GM12878 (cell line): ENCODE measurements at regions not wholly inside any gene's neighbourhood (a gene's known extent, or its start where the extent isn't known, plus 50 kb on each side); places are given as distances from the start of the nearest gene placed in this dataset.

Experiments
- ATAC-seq: fragments of 200-7000 bp; cut with Tn5 transposase; 3 replicates; pipeline ENCODE4 v1.9.1; 2020; ENCODE audit warnings: mild to moderate bottlenecking, moderate library complexity
- BruUV-seq: library from RNA; stranded (reverse); fragments of 400-500 nt; replicated peaks from 2 replicates; lab custom pipeline; 2021; lab: Mats Ljungman, UMichigan
- CTCF ChIA-PET: fragments of 300-600 bp; sonication (Branson Sonifier 250); formaldehyde crosslinking; extraction: SDS; loops from one replicate; lab custom pipeline; 2021; ENCODE audit warnings: inconsistent platforms; lab: Yijun Ruan, JAX
- POLR2A ChIA-PET: fragments of 350-600 bp; formaldehyde crosslinking; extraction: SDS; loops from one replicate; lab custom pipeline; 2021; ENCODE audit warnings: inconsistent platforms; lab: Charles Lee
- RAD21 ChIA-PET: fragments of 300-600 bp; sonication (Branson Sonifier 250); formaldehyde crosslinking; loops from one replicate; lab custom pipeline; 2023; ENCODE audit warnings: antibody characterized with exemption; ENCODE audit not compliant: unreplicated experiment; lab: Charles Lee
- SMC1A ChIA-PET: fragments of 300-600 bp; sonication (Branson Sonifier 250); formaldehyde crosslinking; loops from one replicate; lab custom pipeline; 2023; ENCODE audit not compliant: unreplicated experiment, uncharacterized antibody; lab: Charles Lee
- DNase-seq: peaks from one replicate; pipeline ENCODE4 v3.0.0-alpha.2; 2011; ENCODE audit warnings: low read depth, low spot score
- FAIRE-seq: peaks from 3 replicates; lab custom pipeline; 2011; peaks lifted over from hg19 to GRCh38; lab: Jason Lieb, UNC
- H2AFZ ChIP-seq: 2 replicates; pipeline ENCODE4 v1.6.0; 2011; ENCODE audit warnings: low read depth, low read length, control low read depth; ENCODE audit not compliant: control insufficient read depth
- H3K27ac ChIP-seq: 2 replicates; pipeline ENCODE4 v1.5.1; 2011; ENCODE audit warnings: control low read depth; ENCODE audit not compliant: control insufficient read depth, insufficient read depth
- H3K27me3 ChIP-seq, 2 experiments: replicated peaks in 1 of 2; 2 replicates each; pipeline versions ENCODE4 v1.6.0 to v1.6.1; 2011; ENCODE audit warnings: low read length in 1 of 2; ENCODE audit not compliant: control insufficient read depth in 2 of 2, insufficient read depth in 2 of 2
- H3K36me3 ChIP-seq, 2 experiments: 2 replicates each; pipeline ENCODE4 v1.5.1; 2011; ENCODE audit warnings: low read length in 1 of 2; ENCODE audit not compliant: control insufficient read depth in 2 of 2, insufficient read depth in 2 of 2
- H3K4me1 ChIP-seq: 2 replicates; pipeline ENCODE4 v1.6.1; 2011; ENCODE audit warnings: mild to moderate bottlenecking, low read length, moderate library complexity, mixed read lengths; ENCODE audit not compliant: control insufficient read depth, insufficient read depth
- H3K4me2 ChIP-seq: 2 replicates; pipeline ENCODE4 v1.6.0; 2011; ENCODE audit warnings: control low read depth; ENCODE audit not compliant: control insufficient read depth, insufficient read depth
- H3K4me3 ChIP-seq: fragments of 200-600 bp; sonication (generic); 2 replicates; pipeline ENCODE4 v1.5.1; 2016
- H3K79me2 ChIP-seq: 2 replicates; pipeline ENCODE4 v1.6.0; 2011; ENCODE audit warnings: low read length; ENCODE audit not compliant: control insufficient read depth, insufficient read depth
- H3K9ac ChIP-seq: 2 replicates; pipeline ENCODE4 v1.8.0; 2011; ENCODE audit warnings: low read length, control low read depth, mixed read lengths; ENCODE audit not compliant: control insufficient read depth, insufficient read depth
- H3K9me3 ChIP-seq: replicated peaks from 3 replicates; pipeline ENCODE4 v1.5.1; 2011; ENCODE audit warnings: mild to moderate bottlenecking, low read length; ENCODE audit not compliant: control insufficient read depth, insufficient read depth
- H4K20me1 ChIP-seq: 2 replicates; pipeline ENCODE4 v1.6.0; 2011; ENCODE audit not compliant: control insufficient read depth, insufficient read depth
- BACH1 ChIP-seq: fragments of 450-650 bp; IDR thresholded peaks from 2 replicates; pipeline ENCODE4 v1.6.1; 2017; ENCODE audit warnings: mild to moderate bottlenecking, borderline replicate concordance
- MYC ChIP-seq: IDR thresholded peaks from 2 replicates; pipeline ENCODE4 v1.6.1; 2011; ENCODE audit warnings: mild to moderate bottlenecking, low read length, moderate library complexity, inconsistent platforms; ENCODE audit not compliant: insufficient read depth, insufficient replicate concordance, insufficient read length, severe bottlenecking
- NBN ChIP-seq: fragments of 450-650 bp; IDR thresholded peaks from 2 replicates; pipeline ENCODE4 v1.6.1; 2016
- NFYB ChIP-seq: IDR thresholded peaks from 2 replicates; pipeline ENCODE4 v1.6.1; 2011; ENCODE audit warnings: low read depth, mild to moderate bottlenecking, low read length, improper control_type of control experiment, moderate library complexity; ENCODE audit not compliant: insufficient read depth
- PAX5 ChIP-seq: IDR thresholded peaks from 2 replicates; pipeline ENCODE4 v1.6.1; 2011; ENCODE audit warnings: low read depth, low read length, borderline replicate concordance
- RAD21 ChIP-seq: IDR thresholded peaks from 2 replicates; pipeline ENCODE4 v1.6.1; 2011; ENCODE audit warnings: mild to moderate bottlenecking, low read depth, low read length, moderate library complexity; ENCODE audit not compliant: insufficient read depth
- SIN3A ChIP-seq: IDR thresholded peaks from 2 replicates; pipeline ENCODE4 v1.6.1; 2012; ENCODE audit warnings: low read depth, low read length, improper control_type of control experiment
- WRNIP1 ChIP-seq: IDR thresholded peaks from 2 replicates; pipeline ENCODE4 v1.6.1; 2011; ENCODE audit warnings: low read depth, low read length, improper control_type of control experiment, borderline replicate concordance
- ZNF24 ChIP-seq: fragments of 450-650 bp; IDR thresholded peaks from 2 replicates; pipeline ENCODE4 v1.6.1; 2017; ENCODE audit warnings: antibody characterized with exemption, mild to moderate bottlenecking
- ZSCAN29 ChIP-seq: fragments of 450-650 bp; IDR thresholded peaks from 2 replicates; pipeline ENCODE4 v1.6.1; 2017; ENCODE audit warnings: mild to moderate bottlenecking, moderate library complexity
- WGBS: methylation state at CpG from one replicate; pipeline ENCODE4 v1.1.6; 2016; ENCODE audit warnings: low lambda C conversion rate; ENCODE audit not compliant: insufficient replicate concordance, insufficient coverage; ENCODE audit errors: missing lambda C conversion rate; 5-methylcytosine and 5-hydroxymethylcytosine counted together
- in situ Hi-C: fragments of 300-500 bp; cut with MboI; formaldehyde crosslinking; loops from 9 replicates; pipeline ENCODE4 v1.14.3; 2018; ENCODE audit warnings: mixed read lengths
- intact Hi-C: fragments of 100-400 bp; cut with micrococcal nuclease; formaldehyde crosslinking; loops from one replicate; pipeline ENCODE4 v1.14.2; 2022; ENCODE audit not compliant: unreplicated experiment
- TF ChIP-seq, protein P1 (sequence below): fragments of 150-350 bp; IDR thresholded peaks from 2 replicates; pipeline ENCODE4 v1.6.1; 2014; ENCODE audit warnings: mild to moderate bottlenecking, low read depth, low read length
- TF ChIP-seq, protein P2 (sequence below): IDR thresholded peaks from 2 replicates; pipeline ENCODE4 v1.6.1; 2011; ENCODE audit warnings: borderline replicate concordance, low read depth, mild to moderate bottlenecking, moderate library complexity, mixed read lengths, low read length; ENCODE audit not compliant: insufficient read depth; ENCODE audit errors: extremely low read length

DNA sequence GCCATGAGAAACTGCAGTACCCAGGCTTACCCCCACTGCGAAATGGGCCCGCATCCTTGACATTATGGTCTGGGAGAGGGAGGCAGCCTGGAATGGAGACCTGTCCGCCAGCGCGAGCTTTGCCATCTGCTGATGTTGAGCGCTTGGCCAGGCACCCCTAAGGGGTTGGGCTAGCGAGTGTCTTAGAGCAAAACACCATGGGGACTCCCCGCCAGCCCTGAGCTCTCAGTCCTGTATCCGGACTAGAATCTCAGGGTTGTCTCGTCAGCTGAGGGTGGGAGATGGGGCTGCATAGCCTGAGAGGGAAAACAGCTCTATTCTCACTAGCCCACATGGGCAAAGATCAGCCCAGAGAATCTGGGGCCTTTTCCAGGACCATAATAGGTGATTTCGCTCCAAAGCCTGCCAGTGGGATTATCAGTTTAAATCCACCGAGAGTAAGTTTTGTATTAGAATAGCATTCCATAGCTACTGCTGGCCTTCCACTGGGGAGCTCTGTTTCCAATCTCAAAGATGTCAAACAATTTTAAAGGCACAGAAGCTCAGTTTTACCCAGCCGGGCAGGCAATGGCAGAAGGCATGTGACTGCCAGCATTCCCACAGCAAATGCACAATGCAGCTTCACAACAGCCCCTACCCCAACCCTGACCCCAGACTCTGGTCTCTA is 167.5 kb upstream of the TPM1 start:
- TF ChIP-seq, protein P1, sequence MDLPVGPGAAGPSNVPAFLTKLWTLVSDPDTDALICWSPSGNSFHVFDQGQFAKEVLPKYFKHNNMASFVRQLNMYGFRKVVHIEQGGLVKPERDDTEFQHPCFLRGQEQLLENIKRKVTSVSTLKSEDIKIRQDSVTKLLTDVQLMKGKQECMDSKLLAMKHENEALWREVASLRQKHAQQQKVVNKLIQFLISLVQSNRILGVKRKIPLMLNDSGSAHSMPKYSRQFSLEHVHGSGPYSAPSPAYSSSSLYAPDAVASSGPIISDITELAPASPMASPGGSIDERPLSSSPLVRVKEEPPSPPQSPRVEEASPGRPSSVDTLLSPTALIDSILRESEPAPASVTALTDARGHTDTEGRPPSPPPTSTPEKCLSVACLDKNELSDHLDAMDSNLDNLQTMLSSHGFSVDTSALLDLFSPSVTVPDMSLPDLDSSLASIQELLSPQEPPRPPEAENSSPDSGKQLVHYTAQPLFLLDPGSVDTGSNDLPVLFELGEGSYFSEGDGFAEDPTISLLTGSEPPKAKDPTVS, result no peak
- TF ChIP-seq ZNF24 (no peak), ZSCAN29 (no peak), SIN3A (no peak), WRNIP1 (no peak), BACH1 (no peak), RAD21 (no peak), PAX5 (no peak), MYC (no peak), NBN (no peak), NFYB (no peak)
- TF ChIP-seq, protein P2, sequence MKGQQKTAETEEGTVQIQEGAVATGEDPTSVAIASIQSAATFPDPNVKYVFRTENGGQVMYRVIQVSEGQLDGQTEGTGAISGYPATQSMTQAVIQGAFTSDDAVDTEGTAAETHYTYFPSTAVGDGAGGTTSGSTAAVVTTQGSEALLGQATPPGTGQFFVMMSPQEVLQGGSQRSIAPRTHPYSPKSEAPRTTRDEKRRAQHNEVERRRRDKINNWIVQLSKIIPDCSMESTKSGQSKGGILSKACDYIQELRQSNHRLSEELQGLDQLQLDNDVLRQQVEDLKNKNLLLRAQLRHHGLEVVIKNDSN, result no peak
- H3K36me3 ChIP-seq, result no peaks in the 10 kb centered on the region
- no peak overlapping the region for H3K4me2 ChIP-seq
- H3K9ac ChIP-seq, result no peak overlapping the region
- CTCF ChIA-PET, result interaction anchor here (0.6 to 1.0 kb wide), 2 partner anchors 10 to 60 kb away, joined by 3 read pairs; no protein-coding TSS in a partner anchor
- no peak overlapping the region for H3K4me3 ChIP-seq
- in situ Hi-C loops, result no loop called here
- SMC1A ChIA-PET, result interaction anchor here (1.1 kb wide), 1 partner anchor 27 kb away, joined by 3 read pairs; no protein-coding TSS in a partner anchor
- no peaks in the 10 kb centered on the region for H3K4me1 ChIP-seq
- ATAC-seq (no peak), FAIRE-seq (no peak), DNase-seq (no peak)
- no TSS peak for BruUV-seq
- no peak overlapping the region for H2AFZ ChIP-seq
- RAD21 ChIA-PET, result no interaction called here
- intact Hi-C loops, result no loop called here
- peaks cover 0 to 3% of the 10 kb centered on the region in 2 experiments; a peak in 2 of 4 replicates for H3K27me3 ChIP-seq
- H3K79me2 ChIP-seq, result no peaks in the 10 kb centered on the region
- WGBS, result 36% methylated on average over 13 of the region's 13 CpGs
- no peaks in the 10 kb centered on the region for H3K9me3 ChIP-seq
- POLR2A ChIA-PET, result no interaction called here
- H3K27ac ChIP-seq, result no peak overlapping the region
- no peaks in the 10 kb centered on the region for H4K20me1 ChIP-seq
